ENCODE measurements at regions not wholly inside any gene's neighbourhood (a gene's known extent, or its start where the extent isn't known, plus 50 kb on each side); places are given as distances from the start of the nearest gene placed in this dataset.

- TF ChIP-seq YY1 (IDR thresholded peaks at IDR 0.05; ENCODE audit: insufficient read depth, insufficient read length) (no peak), SUZ12 (IDR thresholded peaks at IDR 0.05; ENCODE audit: extremely low read depth, insufficient read depth, insufficient read length) (no peak)
Measured at GRCh38 chr7:131967216-131967730, 410.8 kb upstream of the PODXL start.

Measured in NT2/D1 (cell line).